HepG2 (cell line): ENCODE measurements at regions not wholly inside any gene's neighbourhood (a gene's known extent, or its start where the extent isn't known, plus 50 kb on each side); places are given as distances from the start of the nearest gene placed in this dataset.

Experiments used
- ATAC-seq: fragments of 200-7000 bp; cut with Tn5 transposase; 3 replicates; pipeline ENCODE4 v1.9.1; 2020; ENCODE audit warnings: mild to moderate bottlenecking, moderate library complexity
- BruUV-seq: library from RNA; stranded (reverse); fragments of 400-500 nt; replicated peaks from 2 replicates; lab custom pipeline; 2021; lab: Mats Ljungman, UMichigan
- CTCF ChIA-PET: fragments of 300-600 bp; formaldehyde crosslinking; extraction: SDS; loops from one replicate; lab custom pipeline; 2021; ENCODE audit warnings: low total read pairs, inconsistent platforms, low intra/inter-chr PET ratio; lab: Yijun Ruan, JAX
- POLR2A ChIA-PET: fragments of 350-600 bp; sonication (Branson Sonifier 250); formaldehyde crosslinking; loops from one replicate; lab custom pipeline; 2020; ENCODE audit warnings: antibody characterized with exemption, inconsistent platforms; lab: Yijun Ruan, JAX
- DNase-seq: peaks from one replicate; pipeline ENCODE4 v3.0.0-alpha.2; 2015; ENCODE audit warnings: low spot score
- FAIRE-seq: peaks from 3 replicates; lab custom pipeline; 2011; peaks lifted over from hg19 to GRCh38; lab: Jason Lieb, UNC
- H2AFZ ChIP-seq: one replicate; pipeline ENCODE4 v1.6.1; 2011; ENCODE audit warnings: low read length, inconsistent platforms
- H3K27ac ChIP-seq: fragments of 300-600 bp; 3 replicates; pipeline ENCODE4 v1.8.0; 2011; ENCODE audit warnings: mixed run types, mild to moderate bottlenecking, mixed read lengths, low read length, inconsistent platforms; ENCODE audit not compliant: insufficient read depth; ENCODE audit errors: extremely low read length
- H3K27me3 ChIP-seq, 2 experiments: fragments of 200-600 bp in 1 of 2; 2 replicates in 1 of 2; 3 replicates in 1 of 2; pipeline versions ENCODE4 v1.6.0 to v1.8.0; 2011; ENCODE audit warnings: low read length in 2 of 2, mild to moderate bottlenecking in 2 of 2, moderate library complexity in 2 of 2, inconsistent platforms in 1 of 2; ENCODE audit not compliant: insufficient read depth in 2 of 2, control insufficient read depth in 1 of 2
- H3K36me3 ChIP-seq, 2 experiments: fragments of 200-600 bp in 1 of 2; replicated peaks in 1 of 2; 2 replicates in 1 of 2; 3 replicates in 1 of 2; pipeline versions ENCODE4 v1.5.1 to v1.8.0; 2011; ENCODE audit warnings: low read length in 2 of 2, inconsistent platforms in 1 of 2; ENCODE audit not compliant: insufficient read depth in 2 of 2, control insufficient read depth in 1 of 2
- H3K4me1 ChIP-seq: 2 replicates; pipeline ENCODE4 v1.5.1; 2012; ENCODE audit warnings: low read length, inconsistent platforms; ENCODE audit not compliant: insufficient read depth
- H3K4me2 ChIP-seq: 2 replicates; pipeline ENCODE4 v1.6.0; 2011; ENCODE audit warnings: low read depth, low read length, inconsistent platforms
- H3K4me3 ChIP-seq, 3 experiments: fragments of 200-600 bp in 1 of 3; sonication (generic), shearing (Covaris generic) in 1 of 3; replicated peaks in 1 of 3; 2 replicates each; pipeline ENCODE4 v1.5.1; 2011 to 2016; ENCODE audit warnings: low read length in 3 of 3, inconsistent platforms in 2 of 3, low read depth in 2 of 3, mild to moderate bottlenecking in 2 of 3, control low read depth in 1 of 3, mixed read lengths in 1 of 3; ENCODE audit not compliant: insufficient read depth in 1 of 3
- H3K79me2 ChIP-seq: one replicate; pipeline ENCODE4 v1.6.1; 2011; ENCODE audit warnings: low read length, inconsistent platforms; ENCODE audit not compliant: insufficient read depth
- H3K9ac ChIP-seq: 2 replicates; pipeline ENCODE4 v1.6.0; 2011; ENCODE audit warnings: mild to moderate bottlenecking, low read depth, low read length, inconsistent platforms; ENCODE audit not compliant: insufficient read depth
- H3K9me3 ChIP-seq: 2 replicates; pipeline ENCODE4 v1.5.1; 2012; ENCODE audit warnings: mild to moderate bottlenecking, low read length
- H4K20me1 ChIP-seq: 2 replicates; pipeline ENCODE4 v1.6.0; 2011; ENCODE audit warnings: inconsistent platforms, mild to moderate bottlenecking, low read length, moderate library complexity; ENCODE audit not compliant: insufficient read depth
- ARID5B ChIP-seq: IDR thresholded peaks from 2 replicates; pipeline ENCODE4 v1.4.0; 2020; ENCODE audit warnings: mild to moderate bottlenecking, missing genetic modification reagents
- ELK4 ChIP-seq: sonication (generic); formaldehyde crosslinking; IDR thresholded peaks from 2 replicates; pipeline ENCODE4 v1.9.0; 2021; ENCODE audit warnings: missing genetic modification reagents, borderline replicate concordance
- GTF2F1 ChIP-seq: fragments of 150-350 bp; IDR thresholded peaks from 2 replicates; pipeline ENCODE4 v1.6.1; 2014; ENCODE audit warnings: low read length
- MBD4 ChIP-seq: IDR thresholded peaks from 2 replicates; pipeline ENCODE4 v1.6.1; 2012; ENCODE audit warnings: low read length, inconsistent platforms, borderline replicate concordance
- NR1H2 ChIP-seq: sonication (generic); formaldehyde crosslinking; IDR thresholded peaks from 2 replicates; pipeline ENCODE4 v1.8.1; 2022; ENCODE audit warnings: low read depth, missing genetic modification reagents, borderline replicate concordance
- RBAK ChIP-seq: sonication (generic); formaldehyde crosslinking; IDR thresholded peaks from 2 replicates; pipeline ENCODE4 v1.5.1; 2020; ENCODE audit warnings: mild to moderate bottlenecking, missing genetic modification reagents
- RELA ChIP-seq: sonication (generic); formaldehyde crosslinking; IDR thresholded peaks from 2 replicates; pipeline ENCODE4 v1.4.0; 2020; ENCODE audit warnings: missing genetic modification reagents
- REXO4 ChIP-seq: sonication (generic); formaldehyde crosslinking; IDR thresholded peaks from 2 replicates; pipeline ENCODE4 v1.8.0; 2022; ENCODE audit warnings: missing genetic modification reagents, mild to moderate bottlenecking, borderline replicate concordance
- SIX4 ChIP-seq: sonication (generic); formaldehyde crosslinking; IDR thresholded peaks from 2 replicates; pipeline ENCODE4 v1.4.0; 2020; ENCODE audit warnings: missing genetic modification reagents
- ZKSCAN5 ChIP-seq: sonication (generic); formaldehyde crosslinking; IDR thresholded peaks from 2 replicates; pipeline ENCODE4 v1.5.1; 2020; ENCODE audit warnings: mild to moderate bottlenecking, missing genetic modification reagents
- ZNF329 ChIP-seq: sonication (generic); formaldehyde crosslinking; IDR thresholded peaks from 2 replicates; pipeline ENCODE4 v1.9.0; 2021; ENCODE audit warnings: low read depth, mild to moderate bottlenecking, missing genetic modification reagents
- ZNF354B ChIP-seq: sonication (generic); formaldehyde crosslinking; IDR thresholded peaks from 2 replicates; pipeline ENCODE4 v1.8.0; 2022; ENCODE audit warnings: mild to moderate bottlenecking, missing genetic modification reagents
- ZNF530 ChIP-seq: sonication (generic); formaldehyde crosslinking; IDR thresholded peaks from 2 replicates; pipeline ENCODE4 v1.5.0; 2020; ENCODE audit warnings: low read depth, mild to moderate bottlenecking, missing genetic modification reagents
- ZNF670 ChIP-seq: sonication (generic); formaldehyde crosslinking; IDR thresholded peaks from 2 replicates; pipeline ENCODE4 v1.8.0; 2022; ENCODE audit warnings: mild to moderate bottlenecking, missing genetic modification reagents, borderline replicate concordance
- WGBS: methylation state at CpG from one replicate; pipeline ENCODE4 v1.1.6; 2017; ENCODE audit warnings: low lambda C conversion rate; 5-methylcytosine and 5-hydroxymethylcytosine counted together
- in situ Hi-C: cut with HindIII; loops from 2 replicates; pipeline ENCODE4 v1.10.0; 2017; ENCODE audit warnings: low pct_unique_long_range_greater_than_20kb; ENCODE audit not compliant: extremely low pct_ligation_motif_present
- intact Hi-C: fragments of 100-400 bp; cut with micrococcal nuclease; formaldehyde crosslinking; loops from one replicate; pipeline ENCODE4 v1.10.0; 2022; ENCODE audit not compliant: unreplicated experiment

- no peaks in the 10 kb centered on the region for H3K36me3 ChIP-seq
- no peaks in the 10 kb centered on the region for H3K79me2 ChIP-seq
- H3K9me3 ChIP-seq: no peaks in the 10 kb centered on the region
- TF ChIP-seq ARID5B (CRISPR knock-in tag) (no peak), GTF2F1 (no peak)
- TF ChIP-seq, all 625 proteins: peak for 0
- Histone ChIP-seq H3K9ac (no peak overlapping the region), H3K4me2 (no peak overlapping the region), H3K27ac (no peak overlapping the region), H4K20me1 (no peaks in the 10 kb centered on the region), H2AFZ (no peak overlapping the region), H3K27me3 (no peaks in the 10 kb centered on the region; a peak in 1 of 5 replicates), H3K4me1 (no peaks in the 10 kb centered on the region), H3K4me3 (no peak overlapping the region)
- ChIA-PET CTCF (no interaction called here), POLR2A (no interaction called here)
- no peak for DNase-seq
- intact Hi-C loops (no loop called here), in situ Hi-C loops (no loop called here)
- no peak for FAIRE-seq
- 0% methylated on average over 3 of the region's 3 CpGs for WGBS
- no peak for ATAC-seq
- BruUV-seq: no TSS peak
Measured at GRCh38 chr6:15781333-15781732, 118.5 kb upstream of the DTNBP1 start.

GRCh38 chr6:15780437-15780836, 117.6 kb upstream of the DTNBP1 start:
- Histone ChIP-seq H3K27ac (no peak overlapping the region), H3K4me3 (no peak overlapping the region), H3K9ac (no peak overlapping the region), H3K9me3 (no peaks in the 10 kb centered on the region), H3K4me1 (no peaks in the 10 kb centered on the region), H3K27me3 (no peaks in the 10 kb centered on the region; a peak in 1 of 5 replicates), H4K20me1 (no peaks in the 10 kb centered on the region), H3K79me2 (no peaks in the 10 kb centered on the region), H3K36me3 (no peaks in the 10 kb centered on the region), H2AFZ (no peak overlapping the region), H3K4me2 (no peak overlapping the region)
- in situ Hi-C loops (no loop called here), intact Hi-C loops (no loop called here)
- CTCF ChIA-PET: no interaction called here
- no peak for FAIRE-seq
- DNase-seq: no peak
- ATAC-seq: no peak
- no TSS peak for BruUV-seq
- POLR2A ChIA-PET: no interaction called here
- WGBS: 4% methylated on average over 2 of the region's 2 CpGs
- no peak for TF ChIP-seq SIX4
- no peak for TF ChIP-seq RELA (CRISPR knock-in tag)
- TF ChIP-seq ZNF354B (CRISPR knock-in tag): no peak
- TF ChIP-seq ELK4: no peak
- TF ChIP-seq ZKSCAN5 (CRISPR knock-in tag): no peak
- TF ChIP-seq REXO4 (CRISPR knock-in tag): no peak
- TF ChIP-seq RBAK (CRISPR knock-in tag): no peak
- no peak for TF ChIP-seq ZNF329 (CRISPR knock-in tag)
- TF ChIP-seq ZNF670: no peak
- no peak for TF ChIP-seq MBD4
- no peak for TF ChIP-seq ZNF530 (CRISPR knock-in tag)
- TF ChIP-seq NR1H2 (CRISPR knock-in tag): no peak
